Stomach (tissue), 4 donors: ENCODE measurements at regions not wholly inside any gene's neighbourhood (a gene's known extent, or its start where the extent isn't known, plus 50 kb on each side); places are given as distances from the start of the nearest gene placed in this dataset.

ENCODE experiments used
- CTCF ChIP-seq, 7 experiments: fragments of 450-650 bp in 4 of 7; fragments of 200-600 bp in 3 of 7; sonication (generic) in 3 of 7; IDR thresholded peaks; one replicate each; pipeline ENCODE4 v1.5.1; 2016 to 2019; ENCODE audit warnings: antibody characterized with exemption in 7 of 7, control low read depth in 2 of 7, mild to moderate bottlenecking in 1 of 7
- EP300 ChIP-seq: sonication (generic); formaldehyde crosslinking; IDR thresholded peaks from one replicate; pipeline ENCODE4 v1.6.1; 2017; ENCODE audit warnings: antibody characterized with exemption
- POLR2A ChIP-seq, 4 donors: fragments of 450-650 bp; IDR thresholded peaks; one replicate each; pipeline ENCODE4 v1.6.1; 2016; ENCODE audit warnings: antibody characterized with exemption in 4 of 4, control low read depth in 2 of 4, mild to moderate bottlenecking in 1 of 4, moderate library complexity in 1 of 4

- TF ChIP-seq CTCF (IDR thresholded peaks at IDR 0.05) (no peak), POLR2A (IDR thresholded peaks at IDR 0.05) (no peak), EP300 (no peak)
These were observed 66.1 kb downstream of the LSMEM1 start for GRCh38 chr7:112546723-112547513.
